DND-41 (cell line): ENCODE measurements at regions not wholly inside any gene's neighbourhood (a gene's known extent, or its start where the extent isn't known, plus 50 kb on each side); places are given as distances from the start of the nearest gene placed in this dataset.

Source experiments
- ATAC-seq: fragments of 200-7000 bp; cut with Tn5 transposase; 3 replicates; pipeline ENCODE4 v1.9.1; 2021; ENCODE audit warnings: low read depth; ENCODE audit not compliant: insufficient read depth
- DNase-seq: peaks from one replicate; pipeline ENCODE4 v3.0.0-alpha.2; 2020
- H2AFZ ChIP-seq: 2 replicates; pipeline ENCODE4 v1.6.0; 2012; ENCODE audit warnings: low read depth, low read length
- H3K27ac ChIP-seq: 2 replicates; pipeline ENCODE4 v1.5.1; 2012; ENCODE audit warnings: low read length, inconsistent platforms
- H3K27me3 ChIP-seq: fragments of 200-600 bp; sonication (generic); 2 replicates; pipeline ENCODE4 v1.6.0; 2012; ENCODE audit warnings: low read length, mild to moderate bottlenecking, inconsistent platforms; ENCODE audit not compliant: insufficient read depth, poor library complexity
- H3K36me3 ChIP-seq: 2 replicates; pipeline ENCODE4 v1.5.1; 2012; ENCODE audit warnings: low read length, inconsistent platforms; ENCODE audit not compliant: insufficient read depth
- H3K4me1 ChIP-seq: 2 replicates; pipeline ENCODE4 v1.5.1; 2012; ENCODE audit warnings: mild to moderate bottlenecking, low read length; ENCODE audit not compliant: insufficient read depth
- H3K4me2 ChIP-seq: 2 replicates; pipeline ENCODE4 v1.6.0; 2012; ENCODE audit warnings: mild to moderate bottlenecking, moderate library complexity, low read length, inconsistent platforms; ENCODE audit not compliant: insufficient read depth
- H3K4me3 ChIP-seq, 2 experiments: fragments of 200-600 bp in 1 of 2; shearing (Covaris generic) in 1 of 2; 2 replicates each; pipeline ENCODE4 v1.5.1; 2012 to 2016; ENCODE audit warnings: inconsistent platforms in 2 of 2, low read length in 2 of 2, mild to moderate bottlenecking in 2 of 2, low read depth in 1 of 2, moderate library complexity in 1 of 2
- H3K79me2 ChIP-seq: 2 replicates; pipeline ENCODE4 v1.6.0; 2012; ENCODE audit warnings: low read length, inconsistent platforms; ENCODE audit not compliant: insufficient read depth
- H3K9ac ChIP-seq: 2 replicates; pipeline ENCODE4 v1.6.0; 2012; ENCODE audit warnings: low read depth, mild to moderate bottlenecking, inconsistent platforms, low read length, moderate library complexity
- H3K9me3 ChIP-seq: 2 replicates; pipeline ENCODE4 v1.5.1; 2012; ENCODE audit warnings: low read length, moderate library complexity, mild to moderate bottlenecking, inconsistent platforms; ENCODE audit not compliant: insufficient read depth, severe bottlenecking
- H4K20me1 ChIP-seq: 2 replicates; pipeline ENCODE4 v1.6.0; 2012; ENCODE audit warnings: low read length; ENCODE audit not compliant: insufficient read depth
- EZH2 ChIP-seq: IDR thresholded peaks from 3 replicates; pipeline ENCODE4 v1.6.1; 2012; ENCODE audit warnings: borderline replicate concordance, low read depth, mild to moderate bottlenecking, moderate library complexity, low read length, inconsistent platforms; ENCODE audit not compliant: severe bottlenecking
- TF ChIP-seq, protein P1 (sequence below): IDR thresholded peaks from 2 replicates; pipeline ENCODE4 v1.5.1; 2012; ENCODE audit warnings: borderline replicate concordance, low read length, moderate library complexity, mild to moderate bottlenecking; ENCODE audit not compliant: poor library complexity, severe bottlenecking; ENCODE audit errors: extremely low read depth

DNA sequence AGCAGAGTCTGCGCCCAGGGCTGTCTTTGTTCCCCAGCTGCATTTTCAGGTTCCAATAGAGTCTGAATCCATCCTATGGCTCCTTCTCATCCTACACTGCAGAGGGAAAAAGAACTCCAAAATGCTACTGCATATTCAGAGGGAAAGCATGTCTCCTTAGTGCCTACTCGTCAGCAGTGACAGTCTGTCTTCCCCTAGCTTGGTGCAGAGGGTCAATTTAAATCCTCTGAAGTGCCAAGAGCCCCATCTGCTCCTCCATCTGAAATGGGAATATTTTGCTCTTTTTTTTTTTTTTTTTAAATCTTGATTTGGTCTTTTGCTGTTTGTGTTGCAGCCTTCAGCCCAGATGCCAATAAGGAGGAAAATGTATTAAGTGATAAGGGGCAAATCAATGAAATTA is 199.3 kb downstream of the RNF144A start:
- ATAC-seq (no peak), DNase-seq (no peak)
- no peak for TF ChIP-seq EZH2
- TF ChIP-seq, protein P1, sequence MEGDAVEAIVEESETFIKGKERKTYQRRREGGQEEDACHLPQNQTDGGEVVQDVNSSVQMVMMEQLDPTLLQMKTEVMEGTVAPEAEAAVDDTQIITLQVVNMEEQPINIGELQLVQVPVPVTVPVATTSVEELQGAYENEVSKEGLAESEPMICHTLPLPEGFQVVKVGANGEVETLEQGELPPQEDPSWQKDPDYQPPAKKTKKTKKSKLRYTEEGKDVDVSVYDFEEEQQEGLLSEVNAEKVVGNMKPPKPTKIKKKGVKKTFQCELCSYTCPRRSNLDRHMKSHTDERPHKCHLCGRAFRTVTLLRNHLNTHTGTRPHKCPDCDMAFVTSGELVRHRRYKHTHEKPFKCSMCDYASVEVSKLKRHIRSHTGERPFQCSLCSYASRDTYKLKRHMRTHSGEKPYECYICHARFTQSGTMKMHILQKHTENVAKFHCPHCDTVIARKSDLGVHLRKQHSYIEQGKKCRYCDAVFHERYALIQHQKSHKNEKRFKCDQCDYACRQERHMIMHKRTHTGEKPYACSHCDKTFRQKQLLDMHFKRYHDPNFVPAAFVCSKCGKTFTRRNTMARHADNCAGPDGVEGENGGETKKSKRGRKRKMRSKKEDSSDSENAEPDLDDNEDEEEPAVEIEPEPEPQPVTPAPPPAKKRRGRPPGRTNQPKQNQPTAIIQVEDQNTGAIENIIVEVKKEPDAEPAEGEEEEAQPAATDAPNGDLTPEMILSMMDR: no peak
- no peak overlapping the region for H2AFZ ChIP-seq
- no peak overlapping the region for H3K9ac ChIP-seq
- no peaks in the 10 kb centered on the region for H4K20me1 ChIP-seq
- no peak overlapping the region for H3K27ac ChIP-seq
- no peaks in the 10 kb centered on the region for H3K4me1 ChIP-seq
- peaks cover 4% of the 10 kb centered on the region; the same call in 1 of the 2 replicates for H3K36me3 ChIP-seq
- no peak overlapping the region for H3K4me3 ChIP-seq
- peaks cover 5% of the 10 kb centered on the region for H3K9me3 ChIP-seq
- H3K4me2 ChIP-seq: no peak overlapping the region
- H3K79me2 ChIP-seq: no peaks in the 10 kb centered on the region
- no peaks in the 10 kb centered on the region for H3K27me3 ChIP-seq

- Histone ChIP-seq H3K9me3 (peaks cover 5% of the 10 kb centered on the region), H3K4me1 (no peaks in the 10 kb centered on the region), H3K9ac (no peak overlapping the region), H3K27ac (no peak overlapping the region), H3K27me3 (no peaks in the 10 kb centered on the region), H3K4me3 (no peak overlapping the region), H3K79me2 (no peaks in the 10 kb centered on the region), H3K36me3 (peaks cover 4% of the 10 kb centered on the region; the same call in 1 of the 2 replicates), H4K20me1 (no peaks in the 10 kb centered on the region), H2AFZ (no peak overlapping the region), H3K4me2 (no peak overlapping the region)
- ATAC-seq (no peak), DNase-seq (no peak)
- TF ChIP-seq EZH2: no peak
- TF ChIP-seq, protein P1: no peak
Observed at GRCh38 chr2:7117076-7117475, 199.9 kb downstream of the RNF144A start.

GRCh38 chr2:7118606-7119131 is 201.5 kb downstream of the RNF144A start:
- no peak overlapping the region for H2AFZ ChIP-seq
- H3K27ac ChIP-seq: no peak overlapping the region
- H3K4me1 ChIP-seq: no peaks in the 10 kb centered on the region
- peaks cover 4% of the 10 kb centered on the region; the same call in 1 of the 2 replicates for H3K36me3 ChIP-seq
- H4K20me1 ChIP-seq: no peaks in the 10 kb centered on the region
- peaks cover 2% of the 10 kb centered on the region for H3K9me3 ChIP-seq
- no peak overlapping the region for H3K4me3 ChIP-seq
- H3K4me2 ChIP-seq: no peak overlapping the region
- H3K79me2 ChIP-seq: no peaks in the 10 kb centered on the region
- no peak overlapping the region for H3K9ac ChIP-seq
- ATAC-seq (0 out of 3 replicates have a peak, but pooled peaks have one; percentile 5), DNase-seq (no peak)
- TF ChIP-seq EZH2: no peak
- TF ChIP-seq, protein P1: no peak
- H3K27me3 ChIP-seq: no peaks in the 10 kb centered on the region
